Esophagus squamous epithelium (tissue), 5 donors: ENCODE measurements at regions not wholly inside any gene's neighbourhood (a gene's known extent, or its start where the extent isn't known, plus 50 kb on each side); places are given as distances from the start of the nearest gene placed in this dataset.

Source experiments
- DNase-seq: peaks from one replicate; lab custom pipeline; 2025; lab: John Stamatoyannopoulos, UW
- H3K27ac ChIP-seq, 4 donors: fragments of 200-600 bp; sonication (generic); one replicate each; pipeline ENCODE4 v1.5.1; 2016 to 2019; ENCODE audit warnings: mild to moderate bottlenecking in 1 of 4
- H3K27me3 ChIP-seq, 4 donors: fragments of 200-600 bp; sonication (generic); 1 replicate in 3 of 4; 2 replicates in 1 of 4; pipeline versions ENCODE4 v1.5.1 to v1.6.0; 2017 to 2021; ENCODE audit warnings: antibody characterized with exemption in 1 of 4
- H3K36me3 ChIP-seq, 3 donors: fragments of 200-600 bp; sonication (generic); one replicate each; pipeline ENCODE4 v1.5.1; 2016 to 2019
- H3K4me1 ChIP-seq, 3 donors: fragments of 200-600 bp; sonication (generic); one replicate each; pipeline ENCODE4 v1.5.1; 2017 to 2019
- H3K4me3 ChIP-seq, 4 donors: fragments of 200-600 bp; sonication (generic); 1 replicate in 3 of 4; 2 replicates in 1 of 4; pipeline ENCODE4 v1.5.1; 2016 to 2019; ENCODE audit warnings: mild to moderate bottlenecking in 2 of 4, moderate library complexity in 1 of 4
- H3K9me3 ChIP-seq, 3 donors: fragments of 200-600 bp; sonication (generic); one replicate each; pipeline ENCODE4 v1.5.1; 2016 to 2019
- CTCF ChIP-seq, 6 experiments: fragments of 450-650 bp in 4 of 6; fragments of 200-600 bp in 2 of 6; sonication (generic) in 2 of 6; IDR thresholded peaks; one replicate each; pipeline ENCODE4 v1.5.1; 2016 to 2019; ENCODE audit warnings: antibody characterized with exemption in 6 of 6, mild to moderate bottlenecking in 4 of 6, moderate library complexity in 4 of 6
- POLR2A ChIP-seq, 4 donors: fragments of 450-650 bp; IDR thresholded peaks; one replicate each; pipeline ENCODE4 v1.6.1; 2017; ENCODE audit warnings: antibody characterized with exemption in 4 of 4, mild to moderate bottlenecking in 4 of 4, moderate library complexity in 3 of 4
- WGBS, 2 donors: methylation state at CpG; one replicate each; pipeline ENCODE4 v1.1.5; 2018; 5-methylcytosine and 5-hydroxymethylcytosine counted together
- intact Hi-C: fragments of 100-400 bp; cut with DNase I; formaldehyde crosslinking; loops from one replicate; pipeline ENCODE4 v1.15.0; 2022
- donor health status: DM: yes; HTN: yes; CAD: no.

- 47 to 64% methylated on average over 2 of the region's 2 CpGs for WGBS, 2 donors
- Histone ChIP-seq H3K27me3 (no peaks in the 10 kb centered on the region), H3K36me3 (no peaks in the 10 kb centered on the region), H3K9me3 (no peaks in the 10 kb centered on the region), H3K27ac (no peak overlapping the region), H3K4me1 (no peaks in the 10 kb centered on the region), H3K4me3 (no peak overlapping the region)
- intact Hi-C loops = no loop called here
- no peak for DNase-seq
- no peak for TF ChIP-seq CTCF (IDR thresholded peaks at IDR 0.05)
- TF ChIP-seq POLR2A (IDR thresholded peaks at IDR 0.05) = no peak
These were observed 388.1 kb upstream of the KLHL29 start for GRCh38 chr2:22996911-22997310.

GRCh38 chr2:22998359-22998758 is 386.6 kb upstream of the KLHL29 start:
- intact Hi-C loops = no loop called here
- Histone ChIP-seq H3K4me1 (no peaks in the 10 kb centered on the region), H3K27ac (no peak overlapping the region), H3K27me3 (no peaks in the 10 kb centered on the region), H3K4me3 (no peak overlapping the region), H3K36me3 (no peaks in the 10 kb centered on the region), H3K9me3 (no peaks in the 10 kb centered on the region)
- no peak for DNase-seq
- no peak for TF ChIP-seq CTCF (IDR thresholded peaks at IDR 0.05)
- TF ChIP-seq POLR2A (IDR thresholded peaks at IDR 0.05) = no peak
- WGBS, 2 donors = 72 to 77% methylated on average over 3 of the region's 3 CpGs

- H3K27ac ChIP-seq = no peak overlapping the region
- no peak overlapping the region for H3K4me3 ChIP-seq
- 68 to 69% methylated on average over 4 of the region's 4 CpGs for WGBS, 2 donors
- H3K36me3 ChIP-seq = no peaks in the 10 kb centered on the region
- DNase-seq = no peak
- H3K9me3 ChIP-seq = no peaks in the 10 kb centered on the region
- no peak for TF ChIP-seq POLR2A (IDR thresholded peaks at IDR 0.05)
- no peak for TF ChIP-seq CTCF (IDR thresholded peaks at IDR 0.05)
- H3K4me1 ChIP-seq = no peaks in the 10 kb centered on the region
- intact Hi-C loops = no loop called here
- no peaks in the 10 kb centered on the region for H3K27me3 ChIP-seq
These were observed 385.0 kb upstream of the KLHL29 start for GRCh38 chr2:22999951-23000350.

- H3K36me3 ChIP-seq = no peaks in the 10 kb centered on the region
- H3K27me3 ChIP-seq = no peaks in the 10 kb centered on the region
- TF ChIP-seq CTCF (IDR thresholded peaks at IDR 0.05) (no peak), POLR2A (IDR thresholded peaks at IDR 0.05) (no peak)
- 69 to 100% methylated on average over 1 of the region's 1 CpG for WGBS, 2 donors
- no peak overlapping the region for H3K4me3 ChIP-seq
- no peak for DNase-seq
- H3K4me1 ChIP-seq = no peaks in the 10 kb centered on the region
- H3K27ac ChIP-seq = no peak overlapping the region
- H3K9me3 ChIP-seq = no peaks in the 10 kb centered on the region
- intact Hi-C loops = no loop called here
These were observed 382.7 kb upstream of the KLHL29 start for GRCh38 chr2:23002234-23002633.

- DNase-seq = no peak
- no peaks in the 10 kb centered on the region for H3K36me3 ChIP-seq
- H3K4me3 ChIP-seq = no peak overlapping the region
- no peak for TF ChIP-seq POLR2A (IDR thresholded peaks at IDR 0.05)
- TF ChIP-seq CTCF (IDR thresholded peaks at IDR 0.05) = no peak
- peaks cover 0 to 9% (median 0%) of the 10 kb centered on the region in 3 donors for H3K4me1 ChIP-seq
- H3K27ac ChIP-seq = no peak overlapping the region
- 83 to 92% methylated on average over 4 of the region's 4 CpGs for WGBS, 2 donors
- H3K27me3 ChIP-seq = no peaks in the 10 kb centered on the region
- H3K9me3 ChIP-seq = no peaks in the 10 kb centered on the region
- intact Hi-C loops = no loop called here
These were observed 379.5 kb upstream of the KLHL29 start for GRCh38 chr2:23005469-23005868.
